ENCODE measurements at regions not wholly inside any gene's neighbourhood (a gene's known extent, or its start where the extent isn't known, plus 50 kb on each side); places are given as distances from the start of the nearest gene placed in this dataset.

DNA sequence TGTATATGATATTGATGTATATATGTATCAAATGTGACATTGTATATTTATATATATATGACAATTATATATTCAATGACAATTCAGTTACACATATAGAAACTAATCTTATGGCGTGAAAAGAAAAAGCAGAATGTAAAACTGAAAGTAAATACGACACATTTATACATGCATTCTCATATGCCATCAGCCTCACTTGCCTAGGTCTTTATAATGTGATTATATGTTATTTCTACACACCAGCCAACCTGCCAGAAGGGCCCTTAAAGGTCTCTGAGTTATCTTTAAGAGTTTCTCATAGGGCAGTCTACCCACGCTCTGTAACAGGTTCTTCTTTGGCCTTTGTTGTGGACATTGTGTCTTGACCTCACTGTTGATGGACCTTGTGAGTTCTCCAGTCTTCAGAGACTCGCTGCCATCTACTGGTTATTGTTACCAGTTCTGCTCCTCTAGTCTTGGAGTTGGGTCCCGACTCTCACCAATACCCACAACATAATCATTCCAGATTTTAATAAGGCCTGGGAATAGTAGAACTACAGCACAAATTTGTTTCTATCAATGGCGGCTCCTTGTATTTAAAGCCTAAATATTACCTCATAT is 371.5 kb upstream of the GOLIM4 start:
- DNase-seq (ENCODE audit: low spot score): peak; percentile 35

DNA sequence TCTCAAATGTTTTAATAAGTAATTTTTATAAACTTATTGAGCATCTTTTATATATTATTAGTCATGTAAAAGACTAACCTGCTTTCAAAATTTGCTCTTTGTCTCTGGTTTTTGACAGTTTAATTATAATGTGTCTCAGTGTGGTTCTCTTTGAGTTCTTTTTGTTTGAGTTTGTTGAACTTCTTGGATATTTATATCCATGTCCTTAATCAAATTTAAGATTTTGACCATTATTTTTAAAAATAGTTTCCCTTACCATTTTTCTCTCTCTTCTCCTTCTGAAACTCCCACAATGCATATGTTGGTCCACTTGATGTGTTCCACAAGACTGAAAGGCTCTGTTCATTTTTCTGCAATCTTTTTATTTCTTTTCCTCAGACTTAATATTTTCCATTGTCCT is 366.1 kb upstream of the GOLIM4 start:
- DNase-seq (ENCODE audit: low spot score): no peak

- no peak for DNase-seq (ENCODE audit: low spot score)
These were observed 363.6 kb upstream of the GOLIM4 start for GRCh38 chr3:168459226-168459784.

DNA sequence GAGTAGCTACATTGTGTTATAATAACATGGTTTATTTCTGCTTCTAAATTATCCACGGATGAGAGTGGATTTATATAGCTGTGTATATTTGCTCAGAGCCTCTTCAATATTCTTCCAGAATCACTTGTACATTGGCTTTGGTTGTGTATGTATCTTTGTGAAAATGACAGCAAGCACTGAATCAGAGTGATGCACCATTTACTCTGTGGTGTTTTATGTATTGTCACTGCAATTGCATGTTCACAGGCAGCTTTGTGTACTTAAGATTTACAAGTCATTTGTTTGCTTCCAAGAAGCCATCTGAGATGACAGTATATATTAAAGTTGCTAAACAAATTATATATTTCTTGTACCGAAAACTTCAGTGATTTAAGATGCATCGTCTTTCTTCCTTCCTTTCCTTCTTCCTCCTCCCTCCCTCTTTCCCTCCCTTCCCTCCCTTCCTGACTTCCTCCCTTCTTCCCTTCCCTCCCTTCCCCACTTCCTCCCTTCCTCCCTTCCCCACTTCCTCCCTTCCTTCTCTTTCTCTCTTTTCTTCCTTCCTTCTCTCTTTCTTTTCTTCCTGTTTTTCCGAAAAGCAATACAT is 362.3 kb upstream of the GOLIM4 start:
- no peak for DNase-seq (ENCODE audit: low spot score)

DNA sequence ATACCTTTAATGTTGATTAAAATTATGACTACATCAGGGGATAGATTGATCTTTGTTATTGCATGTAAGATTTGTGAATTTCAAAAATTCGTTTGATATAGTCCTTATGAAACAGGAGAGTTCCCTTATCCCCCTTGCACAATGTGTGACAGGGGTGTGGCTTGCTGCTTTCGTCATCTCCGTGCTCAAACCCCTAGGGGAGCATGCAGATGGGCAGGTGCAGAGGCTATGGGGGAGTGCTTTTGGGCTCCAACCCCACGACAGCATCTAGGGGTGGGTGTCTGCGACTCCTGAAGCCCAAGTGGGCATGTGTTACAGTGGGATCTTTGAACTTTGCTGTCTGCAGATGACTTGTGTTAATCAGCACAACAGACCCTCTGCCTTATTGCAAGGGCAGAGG is 360.1 kb upstream of the GOLIM4 start:
- DNase-seq (ENCODE audit: low spot score): no peak

DNA sequence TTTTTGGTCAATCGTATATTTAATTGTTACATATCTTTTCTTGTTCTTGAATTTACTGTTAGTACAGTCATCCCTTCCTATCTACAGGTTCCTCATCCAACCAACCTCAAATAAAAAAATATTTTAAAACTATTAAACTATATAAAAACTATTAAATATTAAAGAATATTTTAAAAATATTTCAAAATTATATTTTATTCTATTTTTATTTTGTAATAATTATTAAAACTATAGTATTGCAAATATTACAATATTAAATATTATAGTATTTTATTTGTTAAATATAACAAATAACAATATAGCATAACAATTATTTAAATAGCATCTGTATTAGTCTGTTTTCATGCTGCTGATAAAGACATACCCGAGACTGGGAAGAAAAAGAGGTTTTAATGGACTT is 357.9 kb upstream of the GOLIM4 start:
- no peak for DNase-seq (ENCODE audit: low spot score)

- no peak for DNase-seq (ENCODE audit: low spot score)
These were observed 348.2 kb upstream of the GOLIM4 start for GRCh38 chr3:168443965-168444364.

- no peak for DNase-seq (ENCODE audit: low spot score)
These were observed 346.8 kb upstream of the GOLIM4 start for GRCh38 chr3:168442502-168442901.

- DNase-seq (ENCODE audit: low spot score): no peak
These were observed 340.6 kb upstream of the GOLIM4 start for GRCh38 chr3:168436245-168436724.

DNA sequence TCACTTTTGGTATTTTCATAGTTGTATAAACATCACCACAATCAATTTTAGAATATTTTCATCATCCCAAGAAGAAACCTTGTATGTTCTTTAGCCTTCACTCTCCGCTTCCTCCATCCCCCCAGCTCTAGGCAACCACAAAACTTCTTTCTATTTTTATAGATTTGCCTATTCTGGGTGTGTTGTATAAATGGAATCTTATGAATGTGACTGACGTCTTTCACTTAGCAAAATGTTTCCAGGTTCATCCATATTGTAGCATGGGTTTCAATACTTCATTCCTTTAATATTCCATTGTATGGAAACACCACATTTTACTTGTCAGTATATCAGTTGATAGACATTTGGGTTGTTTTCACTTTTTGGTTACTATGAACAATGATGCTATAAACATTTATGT is 335.8 kb upstream of the GOLIM4 start:
- DNase-seq (ENCODE audit: low spot score): no peak

DNA sequence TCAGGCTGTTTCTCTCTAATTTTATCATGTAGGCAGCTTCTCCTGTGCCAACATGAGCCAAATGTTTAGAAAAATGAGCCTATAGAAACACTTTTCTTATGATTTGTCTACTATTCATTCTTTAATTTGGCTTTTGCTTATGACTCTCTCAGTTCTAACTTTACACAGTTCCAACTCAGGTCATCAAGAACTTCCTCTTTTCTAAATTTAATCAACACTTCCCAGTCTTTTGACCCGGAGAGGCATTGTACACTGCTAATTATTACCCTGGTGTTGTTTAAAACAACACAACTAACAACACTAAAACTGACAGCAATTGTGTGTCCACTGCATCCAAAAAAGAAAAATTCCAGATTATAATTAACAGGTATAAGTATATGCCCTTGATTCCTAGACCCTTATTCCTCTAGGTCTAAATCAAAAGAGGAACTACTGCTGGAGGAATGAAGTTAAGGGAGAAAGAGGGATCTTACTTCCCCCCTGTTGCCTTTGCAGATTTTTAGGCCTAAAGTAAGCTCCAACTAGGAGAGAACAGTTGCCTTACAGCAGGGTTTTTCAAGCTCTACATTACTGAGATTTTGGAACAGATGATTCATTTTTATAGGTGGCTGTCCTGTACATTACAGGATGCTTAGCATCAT is 332.2 kb upstream of the GOLIM4 start:
- DNase-seq (ENCODE audit: low spot score): no peak

DNA sequence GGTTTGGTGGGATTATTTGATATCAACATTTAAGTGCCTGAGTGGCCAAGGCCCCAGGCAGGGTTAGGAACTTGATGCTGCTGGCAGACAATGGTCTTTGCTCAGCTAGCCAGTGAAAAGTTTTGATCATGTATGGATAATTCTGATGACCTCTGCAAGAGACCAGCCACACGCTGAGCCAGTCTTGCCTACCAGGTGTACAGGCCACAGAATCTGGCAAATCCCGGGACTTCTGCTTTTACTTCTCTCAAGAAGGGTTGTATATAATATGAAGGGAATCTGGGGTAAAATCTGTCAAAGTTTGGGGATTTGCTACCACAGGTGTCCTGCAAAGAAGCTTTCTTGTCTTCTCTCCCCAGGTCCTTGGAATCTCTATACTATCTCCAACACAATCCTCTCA is 331.4 kb upstream of the GOLIM4 start:
- no peak for DNase-seq (ENCODE audit: low spot score)

- DNase-seq (ENCODE audit: low spot score): no peak
These were observed 330.3 kb upstream of the GOLIM4 start for GRCh38 chr3:168425936-168426595.

DNA sequence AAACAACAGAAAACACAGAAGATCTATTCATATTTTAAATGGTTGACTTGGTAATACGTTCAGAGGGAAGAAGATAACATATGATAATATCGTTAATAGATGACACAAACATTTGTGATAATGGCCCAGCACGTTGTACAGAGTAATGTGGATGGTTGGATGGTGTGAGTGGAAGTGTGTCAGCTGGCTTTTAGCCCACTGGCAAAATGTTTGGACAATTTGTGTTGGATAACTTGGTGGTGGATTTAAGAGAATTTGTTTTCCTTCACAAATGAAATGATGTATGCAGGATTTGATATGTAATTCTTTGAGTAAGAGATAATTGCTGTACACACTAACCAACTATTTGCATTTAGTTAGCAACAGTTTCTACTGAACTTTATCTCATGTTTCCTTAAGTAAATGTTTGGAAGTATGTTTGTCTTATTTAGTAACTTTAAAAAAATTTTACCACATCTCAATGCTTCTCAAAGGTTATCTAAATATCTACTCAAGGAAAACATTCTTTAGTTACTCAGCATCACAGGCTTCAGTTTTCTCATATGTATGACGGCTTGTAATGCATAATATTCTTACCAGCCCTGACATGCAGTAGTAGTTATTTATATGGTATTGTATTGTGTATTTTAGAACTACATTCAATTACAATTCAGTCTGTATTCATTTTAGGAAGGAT is 328.5 kb upstream of the GOLIM4 start:
- no peak for DNase-seq (ENCODE audit: low spot score)

DNA sequence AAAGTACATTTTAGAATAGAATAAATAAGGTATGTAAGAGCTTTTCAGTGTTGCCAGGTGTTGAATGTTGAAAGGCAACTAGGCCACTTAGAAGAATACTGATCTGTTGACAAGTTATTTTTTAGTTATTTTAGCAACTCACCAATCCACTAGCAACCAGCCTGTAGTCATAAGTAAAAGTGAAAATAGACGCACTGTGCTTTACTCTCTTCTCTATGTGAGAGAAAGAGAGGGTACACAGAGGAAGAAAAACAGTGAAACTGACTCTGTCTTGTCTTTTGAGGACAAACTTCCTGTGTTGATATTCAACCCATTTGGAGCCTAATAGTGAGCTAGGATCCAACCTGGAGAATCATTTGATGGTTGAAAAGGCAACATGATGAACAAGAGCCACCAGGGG is 327.1 kb upstream of the GOLIM4 start:
- no peak for DNase-seq (ENCODE audit: low spot score)

DNA sequence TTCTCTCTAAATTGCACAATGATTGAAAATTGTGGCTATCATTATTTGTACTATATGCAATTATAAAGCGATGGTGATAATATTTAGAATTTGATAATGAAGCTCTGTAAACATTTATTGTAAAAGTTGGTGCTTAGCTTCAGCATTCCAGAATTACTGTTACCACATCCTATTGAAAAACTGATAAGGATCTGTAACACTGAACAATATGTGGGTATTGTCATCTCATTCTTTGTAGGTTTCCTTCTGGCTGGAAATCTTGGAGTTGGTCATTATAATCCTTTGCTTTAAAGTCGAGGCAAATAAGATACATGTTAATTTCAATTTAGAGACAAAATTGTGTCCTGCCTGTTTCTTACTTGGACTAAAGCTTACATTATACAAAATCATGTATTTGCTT is 323.4 kb upstream of the GOLIM4 start:
- DNase-seq (ENCODE audit: low spot score): no peak

GRCh38 chr3:168417016-168417415 is 321.3 kb upstream of the GOLIM4 start:
- no peak for DNase-seq (ENCODE audit: low spot score)

DNA sequence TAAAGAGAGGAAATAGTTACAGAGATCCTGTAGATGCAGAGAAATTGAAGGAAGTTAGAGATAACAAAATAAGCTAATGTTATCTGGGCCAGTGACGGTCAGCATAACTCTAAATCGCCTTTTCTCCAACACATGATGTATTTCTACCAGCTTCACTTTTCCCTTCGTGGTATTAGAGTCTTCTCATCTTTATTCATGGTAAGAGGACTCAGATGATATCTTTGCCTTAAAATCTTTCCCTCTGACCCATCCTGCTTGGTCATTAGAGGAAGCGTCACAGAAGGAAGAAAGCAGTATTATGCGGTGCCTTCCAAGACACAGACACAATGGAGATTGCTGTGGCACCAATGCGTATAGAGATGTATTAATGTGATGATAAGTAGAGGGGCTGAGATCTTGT is 320.7 kb upstream of the GOLIM4 start:
- DNase-seq (ENCODE audit: low spot score): no peak

DNA sequence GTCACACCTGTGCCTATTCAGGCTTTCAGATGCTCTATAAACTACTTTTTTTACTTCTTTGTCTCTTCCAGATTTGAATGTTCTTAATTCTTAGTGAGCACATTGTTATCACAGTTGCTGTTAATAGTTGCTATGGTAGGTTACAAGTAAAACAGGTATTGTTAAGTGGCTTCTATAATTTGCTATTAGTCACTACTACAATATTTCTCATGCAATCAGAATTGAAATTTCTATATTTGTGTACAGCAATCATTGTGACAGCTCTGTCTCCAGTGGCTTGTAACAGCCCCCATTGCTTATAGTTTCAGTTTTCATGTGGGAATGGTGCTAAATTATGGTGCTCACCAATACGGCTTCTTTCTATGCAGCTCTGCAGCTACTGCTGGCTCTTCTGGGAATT is 318.4 kb upstream of the GOLIM4 start:
- no peak for DNase-seq (ENCODE audit: low spot score)

- DNase-seq (ENCODE audit: low spot score): no peak
These were observed 311.7 kb upstream of the GOLIM4 start for GRCh38 chr3:168407381-168407780.

DNA sequence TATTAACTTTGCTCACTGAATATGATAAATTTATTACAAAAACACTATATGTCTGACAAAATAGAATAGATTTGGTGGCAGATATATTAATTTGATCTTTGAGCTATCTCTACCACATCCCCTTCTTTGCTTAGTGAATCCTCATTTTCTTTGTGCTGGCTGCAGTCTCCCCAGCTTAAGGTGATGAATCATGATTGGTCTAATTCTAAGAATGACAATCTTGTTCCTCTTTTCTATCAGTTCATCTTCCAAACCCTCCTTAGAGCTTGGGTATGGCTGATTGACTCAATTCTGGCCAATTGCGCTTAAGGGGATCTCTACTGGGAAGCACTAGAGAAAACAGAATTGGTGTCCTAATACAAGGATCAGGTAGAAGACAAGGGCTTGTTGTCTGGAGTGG is 309.6 kb upstream of the GOLIM4 start:
- no peak for DNase-seq (ENCODE audit: low spot score)
